ENCODE measurements at regions not wholly inside any gene's neighbourhood (a gene's known extent, or its start where the extent isn't known, plus 50 kb on each side); places are given as distances from the start of the nearest gene placed in this dataset.

GRCh38 chr2:120419955-120420354 lies 74.0 kb downstream of the INHBB start:
- TF ChIP-seq CTCF (IDR thresholded peaks at IDR 0.05) (no peak), POLR2A (IDR thresholded peaks at IDR 0.05) (no peak)
